Endothelial cell of umbilical vein (primary cell): ENCODE measurements at regions not wholly inside any gene's neighbourhood (a gene's known extent, or its start where the extent isn't known, plus 50 kb on each side); places are given as distances from the start of the nearest gene placed in this dataset.

Source experiments
- BruUV-seq: library from RNA; stranded (reverse); fragments of 400-500 nt; replicated peaks from 2 replicates; lab custom pipeline; 2021; lab: Mats Ljungman, UMichigan
- CTCF ChIA-PET: fragments of 300-600, 350-600 bp; sonication (Branson Sonifier 250); formaldehyde crosslinking; loops from one replicate; lab custom pipeline; 2021; ENCODE audit warnings: antibody characterized with exemption, inconsistent platforms; lab: Charles Lee
- POLR2A ChIA-PET: fragments of 300-600, 350-600 bp; sonication (Branson Sonifier 250); formaldehyde crosslinking; loops from one replicate; lab custom pipeline; 2021; ENCODE audit warnings: antibody characterized with exemption, inconsistent platforms; lab: Charles Lee
- DNase-seq: peaks from one replicate; pipeline ENCODE4 v3.0.0-alpha.2; 2011; ENCODE audit warnings: low read depth, low spot score
- FAIRE-seq: peaks from 2 replicates; lab custom pipeline; 2011; peaks lifted over from hg19 to GRCh38; lab: Jason Lieb, UNC
- H2AFZ ChIP-seq: 2 replicates; pipeline ENCODE4 v1.6.0; 2012; ENCODE audit warnings: low read depth, low read length, control low read depth, inconsistent platforms
- H3K27ac ChIP-seq: 2 replicates; pipeline ENCODE4 v1.5.1; 2011; ENCODE audit warnings: low read depth, mild to moderate bottlenecking, control low read depth, low read length, moderate library complexity; ENCODE audit not compliant: insufficient read depth
- H3K27me3 ChIP-seq, 2 experiments: 2 replicates each; pipeline versions ENCODE4 v1.6.0 to v1.6.1; 2011; ENCODE audit warnings: low read length in 2 of 2, mixed read lengths in 1 of 2; ENCODE audit not compliant: control insufficient read depth in 2 of 2, insufficient read depth in 2 of 2
- H3K36me3 ChIP-seq, 2 experiments: 2 replicates in 1 of 2; 3 replicates in 1 of 2; pipeline ENCODE4 v1.5.1; 2011; ENCODE audit warnings: low read length in 2 of 2, mild to moderate bottlenecking in 1 of 2, moderate library complexity in 1 of 2; ENCODE audit not compliant: control insufficient read depth in 2 of 2, insufficient read depth in 2 of 2; ENCODE audit errors: extremely low read depth in 1 of 2
- H3K4me1 ChIP-seq: 3 replicates; pipeline ENCODE4 v1.5.1; 2011; ENCODE audit warnings: mild to moderate bottlenecking, low read length; ENCODE audit not compliant: control insufficient read depth, insufficient read depth; ENCODE audit errors: extremely low read depth
- H3K4me2 ChIP-seq: 2 replicates; pipeline ENCODE4 v1.6.1; 2011; ENCODE audit warnings: low read length, control low read depth, mixed read lengths; ENCODE audit not compliant: insufficient read depth
- H3K4me3 ChIP-seq, 3 experiments: fragments of 200-600 bp in 1 of 3; sonication (generic), shearing (Covaris generic) in 1 of 3; replicated peaks in 1 of 3; 2 replicates each; pipeline ENCODE4 v1.5.1; 2011 to 2016; ENCODE audit warnings: control low read depth in 3 of 3, low read length in 3 of 3, mild to moderate bottlenecking in 2 of 3, inconsistent platforms in 1 of 3, low read depth in 1 of 3, moderate library complexity in 1 of 3; ENCODE audit not compliant: insufficient read depth in 1 of 3
- H3K79me2 ChIP-seq: 2 replicates; pipeline ENCODE4 v1.6.0; 2012; ENCODE audit warnings: low read length, inconsistent platforms; ENCODE audit not compliant: control insufficient read depth, insufficient read depth
- H3K9ac ChIP-seq: replicated peaks from 2 replicates; pipeline ENCODE3; 2011; ENCODE audit warnings: low read length, control low read depth; ENCODE audit not compliant: insufficient read depth; ENCODE audit errors: extremely low read depth
- H3K9me1 ChIP-seq: replicated peaks from 3 replicates; pipeline ENCODE4 v1.6.0; 2011; ENCODE audit warnings: mild to moderate bottlenecking, low read length; ENCODE audit not compliant: control insufficient read depth, insufficient read depth; ENCODE audit errors: extremely low read depth
- H3K9me3 ChIP-seq: replicated peaks from 2 replicates; pipeline ENCODE4 v1.5.1; 2012; ENCODE audit warnings: low read length, inconsistent platforms; ENCODE audit not compliant: control insufficient read depth, insufficient read depth
- H4K20me1 ChIP-seq: replicated peaks from 2 replicates; pipeline ENCODE3; 2011; ENCODE audit warnings: mild to moderate bottlenecking, low read length; ENCODE audit not compliant: control insufficient read depth, insufficient read depth; ENCODE audit errors: extremely low read depth
- EZH2 ChIP-seq: IDR thresholded peaks from 2 replicates; pipeline ENCODE4 v1.6.1; 2012; ENCODE audit warnings: borderline replicate concordance, low read depth, mild to moderate bottlenecking, moderate library complexity, low read length, inconsistent platforms; ENCODE audit not compliant: severe bottlenecking
- FOS ChIP-seq: IDR thresholded peaks from 2 replicates; pipeline ENCODE4 v1.6.1; 2011; ENCODE audit warnings: mild to moderate bottlenecking, low read length, moderate library complexity, borderline replicate concordance; ENCODE audit not compliant: insufficient read depth
- GATA2 ChIP-seq: IDR thresholded peaks from 2 replicates; pipeline ENCODE4 v1.7.0; 2011; ENCODE audit warnings: low read depth, mild to moderate bottlenecking, moderate library complexity, mixed read lengths, low read length; ENCODE audit not compliant: insufficient read length, insufficient read depth
- JUN ChIP-seq: IDR thresholded peaks from 2 replicates; pipeline ENCODE4 v1.6.1; 2011; ENCODE audit warnings: borderline replicate concordance, low read depth; ENCODE audit not compliant: insufficient read length, insufficient read depth
- MYC ChIP-seq: IDR thresholded peaks from one replicate; pipeline ENCODE4 v1.6.1; 2011; ENCODE audit warnings: mild to moderate bottlenecking, low read depth, low read length
- POLR2A ChIP-seq: IDR thresholded peaks from 2 replicates; pipeline ENCODE4 v1.6.1; 2012; ENCODE audit warnings: low read depth, mild to moderate bottlenecking, control low read depth, low read length
- POLR2AphosphoS5 ChIP-seq: IDR thresholded peaks from 2 replicates; pipeline ENCODE4 v1.6.1; 2012; ENCODE audit warnings: low read depth, mild to moderate bottlenecking, control low read depth, low read length, moderate library complexity; ENCODE audit not compliant: insufficient read depth
- dilution Hi-C: fragments of 300-500 bp; cut with MboI; formaldehyde crosslinking; loops from one replicate; pipeline ENCODE4 v1.15.0; 2019; ENCODE audit warnings: low sequenced_read_pairs; ENCODE audit not compliant: extremely low pct_ligation_motif_present
- intact Hi-C: fragments of 100-400 bp; cut with micrococcal nuclease; formaldehyde crosslinking; loops from one replicate; pipeline ENCODE4 v1.10.0; 2022
- TF ChIP-seq, protein P1 (sequence below), 2 donors: IDR thresholded peaks; 1 replicate in 1 of 2; 2 replicates in 1 of 2; pipeline ENCODE4 v1.5.1; 2011; ENCODE audit warnings: low read length in 2 of 2, mild to moderate bottlenecking in 2 of 2, moderate library complexity in 2 of 2, control low read depth in 1 of 2, inconsistent platforms in 1 of 2, low read depth in 1 of 2; ENCODE audit not compliant: insufficient read depth in 1 of 2; ENCODE audit errors: extremely low read depth in 1 of 2
- TF ChIP-seq, protein P2 (sequence below): IDR thresholded peaks from 2 replicates; pipeline ENCODE4 v1.6.1; 2011; ENCODE audit not compliant: insufficient read depth, insufficient read length

DNA sequence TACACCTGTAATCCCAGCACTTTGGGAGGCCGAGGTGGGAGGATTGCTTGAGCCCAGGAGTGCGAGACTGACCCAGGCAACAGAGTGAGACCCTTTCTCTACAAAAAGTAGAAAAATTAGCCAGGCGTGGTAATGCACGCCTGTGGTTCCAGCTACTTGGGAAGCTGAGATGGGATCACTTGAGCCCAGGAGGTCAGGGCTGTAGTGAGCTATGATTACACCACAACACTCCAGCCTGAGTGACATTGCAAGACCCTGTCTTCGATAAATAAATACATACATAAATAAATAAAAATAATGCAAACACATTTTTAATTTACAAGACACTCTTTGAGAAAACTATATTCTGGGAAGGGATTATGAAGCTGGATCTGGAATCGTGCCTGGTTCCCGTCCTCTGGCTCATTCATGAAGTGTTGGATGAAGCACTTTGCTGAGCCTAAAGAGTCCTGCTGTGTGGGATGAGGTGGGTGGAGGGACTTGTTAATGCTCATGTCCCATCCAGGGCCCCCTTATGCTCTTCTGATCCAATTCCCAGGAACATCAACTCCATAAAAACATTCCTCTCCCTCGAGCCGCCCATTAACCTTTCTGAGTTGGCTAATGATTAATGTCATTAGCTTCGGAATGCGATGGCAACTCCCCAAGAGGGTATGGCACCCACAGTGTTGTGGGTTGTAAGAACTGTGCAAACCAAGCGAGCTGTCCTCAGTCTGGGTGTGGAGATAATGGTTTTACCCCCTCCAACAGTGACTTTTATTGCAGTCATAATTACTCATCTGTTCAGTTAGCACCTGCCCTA, 236.3 kb downstream of the BAMBI start:
- peaks cover 6% of the 10 kb centered on the region for H3K4me1 ChIP-seq
- intact Hi-C loops: no loop called here
- H3K9ac ChIP-seq: no peak overlapping the region
- no peak overlapping the region for H2AFZ ChIP-seq
- POLR2A ChIA-PET: no interaction called here
- no peak overlapping the region for H3K4me2 ChIP-seq
- H4K20me1 ChIP-seq: no peaks in the 10 kb centered on the region
- FAIRE-seq (no peak), DNase-seq (no peak)
- CTCF ChIA-PET: no interaction called here
- no TSS peak for BruUV-seq
- H3K4me3 ChIP-seq: no peak overlapping the region
- H3K79me2 ChIP-seq: no peaks in the 10 kb centered on the region
- no peaks in the 10 kb centered on the region for H3K9me3 ChIP-seq
- peaks cover 0 to 1% of the 10 kb centered on the region in 2 experiments for H3K27me3 ChIP-seq
- dilution Hi-C loops: no loop called here
- TF ChIP-seq JUN (no peak), FOS (no peak), POLR2AphosphoS5 (no peak), MYC (no peak), POLR2A (no peak), GATA2 (no peak), EZH2 (no peak)
- TF ChIP-seq, protein P1, sequence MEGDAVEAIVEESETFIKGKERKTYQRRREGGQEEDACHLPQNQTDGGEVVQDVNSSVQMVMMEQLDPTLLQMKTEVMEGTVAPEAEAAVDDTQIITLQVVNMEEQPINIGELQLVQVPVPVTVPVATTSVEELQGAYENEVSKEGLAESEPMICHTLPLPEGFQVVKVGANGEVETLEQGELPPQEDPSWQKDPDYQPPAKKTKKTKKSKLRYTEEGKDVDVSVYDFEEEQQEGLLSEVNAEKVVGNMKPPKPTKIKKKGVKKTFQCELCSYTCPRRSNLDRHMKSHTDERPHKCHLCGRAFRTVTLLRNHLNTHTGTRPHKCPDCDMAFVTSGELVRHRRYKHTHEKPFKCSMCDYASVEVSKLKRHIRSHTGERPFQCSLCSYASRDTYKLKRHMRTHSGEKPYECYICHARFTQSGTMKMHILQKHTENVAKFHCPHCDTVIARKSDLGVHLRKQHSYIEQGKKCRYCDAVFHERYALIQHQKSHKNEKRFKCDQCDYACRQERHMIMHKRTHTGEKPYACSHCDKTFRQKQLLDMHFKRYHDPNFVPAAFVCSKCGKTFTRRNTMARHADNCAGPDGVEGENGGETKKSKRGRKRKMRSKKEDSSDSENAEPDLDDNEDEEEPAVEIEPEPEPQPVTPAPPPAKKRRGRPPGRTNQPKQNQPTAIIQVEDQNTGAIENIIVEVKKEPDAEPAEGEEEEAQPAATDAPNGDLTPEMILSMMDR (IDR thresholded peaks at IDR 0.05; ENCODE audit: extremely low read depth in 1 of 2, insufficient read depth in 1 of 2, low read depth in 1 of 2, low read length in 2 of 2): no peak
- TF ChIP-seq, protein P2, sequence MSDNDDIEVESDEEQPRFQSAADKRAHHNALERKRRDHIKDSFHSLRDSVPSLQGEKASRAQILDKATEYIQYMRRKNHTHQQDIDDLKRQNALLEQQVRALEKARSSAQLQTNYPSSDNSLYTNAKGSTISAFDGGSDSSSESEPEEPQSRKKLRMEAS: no peak
- H3K9me1 ChIP-seq: no peaks in the 10 kb centered on the region
- H3K36me3 ChIP-seq: no peaks in the 10 kb centered on the region
- no peak overlapping the region for H3K27ac ChIP-seq
